ENCODE measurements at regions not wholly inside any gene's neighbourhood (a gene's known extent, or its start where the extent isn't known, plus 50 kb on each side); places are given as distances from the start of the nearest gene placed in this dataset.
"Not testable (repeated sequence)": the region's sequence is repeated elsewhere in the genome, so short reads cannot be mapped to it uniquely, and the experiment has no call there.

- not testable (repeated sequence) for TF ChIP-seq CTCF (conservative IDR thresholded peaks at IDR 0.05; ENCODE audit: low read length); EZH2phosphoT487 (IDR thresholded peaks at IDR 0.05; ENCODE audit: borderline replicate concordance, low read depth, low read length)
Measured at GRCh38 chrY:16255778-16256177, 1624.2 kb downstream of the CDY2B start.
